A549 (cell line): ENCODE measurements at regions not wholly inside any gene's neighbourhood (a gene's known extent, or its start where the extent isn't known, plus 50 kb on each side); places are given as distances from the start of the nearest gene placed in this dataset.

Experiments
- ATAC-seq, 2 experiments: fragments of 200-7000 bp in 1 of 2; fragments of >200 bp in 1 of 2; cut with Nextera tagmentation in 1 of 2; cut with Tn5 transposase in 1 of 2; 3 replicates each; pipeline versions ENCODE4 v1.8.0 to v1.9.1; 2018 to 2020; ENCODE audit warnings: mild to moderate bottlenecking in 1 of 2, moderate library complexity in 1 of 2
- CTCF ChIA-PET: fragments of 300-600 bp; sonication (Branson Sonifier 250); formaldehyde crosslinking; extraction: SDS; loops from one replicate; lab custom pipeline; 2021; ENCODE audit warnings: antibody characterized with exemption, inconsistent platforms; lab: Yijun Ruan, JAX
- POLR2A ChIA-PET: fragments of 350-600 bp; formaldehyde crosslinking; extraction: SDS; loops from one replicate; lab custom pipeline; 2021; ENCODE audit warnings: antibody characterized with exemption, inconsistent platforms; lab: Yijun Ruan, JAX
- DNase-seq, 2 experiments: peaks; one replicate each; pipeline versions ENCODE4 v3.0.0 to v3.0.0-alpha.2; 2011 to 2016; ENCODE audit warnings: low read depth in 1 of 2, low spot score in 1 of 2
- FAIRE-seq: peaks from 2 replicates; lab custom pipeline; 2011; peaks lifted over from hg19 to GRCh38; lab: Jason Lieb, UNC
- H3K27ac ChIP-seq, 2 experiments: fragments of >200 bp; sonication (Bioruptor Twin); formaldehyde crosslinking; 3 replicates each; pipeline ENCODE4 v1.5.1; 2016 to 2017
- H3K4me1 ChIP-seq: fragments of >200 bp; sonication (Bioruptor Twin); formaldehyde crosslinking; 3 replicates; pipeline ENCODE4 v1.6.1; 2016
- H3K4me2 ChIP-seq: fragments of >200 bp; sonication (Bioruptor Twin); formaldehyde crosslinking; 3 replicates; pipeline ENCODE4 v1.6.1; 2016
- H3K4me3 ChIP-seq: fragments of >200 bp; sonication (Bioruptor Twin); formaldehyde crosslinking; 3 replicates; pipeline ENCODE4 v1.5.1; 2016
- H3K9me3 ChIP-seq: fragments of >200 bp; sonication (Bioruptor Twin); formaldehyde crosslinking; 3 replicates; pipeline ENCODE4 v1.6.1; 2016
- CEBPB ChIP-seq, 2 experiments: fragments of >200 bp in 1 of 2; sonication (Bioruptor Twin) in 1 of 2; formaldehyde crosslinking in 1 of 2; IDR thresholded peaks; 2 replicates each; pipeline ENCODE4 v1.6.1; 2012 to 2016
- EHF ChIP-seq: fragments of 250-450 bp; sonication (Bioruptor Pico); IDR thresholded peaks from 2 replicates; pipeline ENCODE4 v1.5.0; 2020; ENCODE audit warnings: mild to moderate bottlenecking
- EHMT2 ChIP-seq: fragments of 200-600 bp; sonication (generic); IDR thresholded peaks from 2 replicates; pipeline ENCODE4 v1.6.1; 2016; ENCODE audit warnings: antibody characterized with exemption, low read depth, mild to moderate bottlenecking, moderate library complexity
- ELK1 ChIP-seq: fragments of 150-350 bp; IDR thresholded peaks from 2 replicates; pipeline ENCODE4 v1.6.1; 2014; ENCODE audit warnings: low read depth, mild to moderate bottlenecking, low read length
- FOSB ChIP-seq: fragments of 250-450 bp; sonication (Bioruptor Pico); IDR thresholded peaks from 2 replicates; pipeline ENCODE4 v1.5.0; 2020; ENCODE audit warnings: mild to moderate bottlenecking, moderate library complexity
- FOSL2 ChIP-seq, 2 experiments: fragments of 450-650 bp in 1 of 2; fragments of >200 bp in 1 of 2; sonication (Bioruptor Twin) in 1 of 2; formaldehyde crosslinking; IDR thresholded peaks; 2 replicates each; pipeline versions ENCODE4 v1.5.0 to v1.6.1; 2016 to 2020; ENCODE audit warnings: mild to moderate bottlenecking in 1 of 2, moderate library complexity in 1 of 2
- FOXS1 ChIP-seq: fragments of 250-450 bp; sonication (Bioruptor Pico); IDR thresholded peaks from 2 replicates; pipeline ENCODE4 v1.5.0; 2020; ENCODE audit warnings: mild to moderate bottlenecking, moderate library complexity
- HDAC2 ChIP-seq: fragments of 200-600 bp; sonication (generic); IDR thresholded peaks from 2 replicates; pipeline ENCODE4 v1.6.1; 2016
- HOXA7 ChIP-seq: fragments of 250-450 bp; sonication (Bioruptor Pico); IDR thresholded peaks from 2 replicates; pipeline ENCODE4 v1.5.0; 2020; ENCODE audit warnings: mild to moderate bottlenecking, moderate library complexity
- KDM1A ChIP-seq: fragments of 200-600 bp; sonication (generic); IDR thresholded peaks from 2 replicates; pipeline ENCODE4 v1.6.1; 2016; ENCODE audit warnings: low read depth, mild to moderate bottlenecking
- MAX ChIP-seq: IDR thresholded peaks from 2 replicates; pipeline ENCODE4 v1.6.1; 2012
- NPAS2 ChIP-seq: fragments of 250-450 bp; sonication (Bioruptor Pico); IDR thresholded peaks from 2 replicates; pipeline ENCODE4 v1.8.0; 2022; ENCODE audit warnings: mild to moderate bottlenecking, moderate library complexity, borderline replicate concordance
- NR3C1 ChIP-seq: fragments of >200 bp; sonication (Bioruptor Twin); formaldehyde crosslinking; IDR thresholded peaks from 3 replicates; pipeline ENCODE4 v1.6.1; 2017
- RFX5 ChIP-seq: fragments of 450-650 bp; IDR thresholded peaks from 2 replicates; pipeline ENCODE4 v1.7.1; 2014; ENCODE audit warnings: antibody characterized with exemption, mild to moderate bottlenecking, moderate library complexity
- RNF2 ChIP-seq: fragments of 200-600 bp; sonication (generic); IDR thresholded peaks from 2 replicates; pipeline ENCODE4 v1.6.1; 2016; ENCODE audit warnings: low read depth, mild to moderate bottlenecking, antibody characterized with exemption, moderate library complexity, borderline replicate concordance
- SMC3 ChIP-seq: fragments of >200 bp; sonication (Bioruptor Twin); formaldehyde crosslinking; IDR thresholded peaks from 3 replicates; pipeline ENCODE4 v1.6.1; 2018; ENCODE audit warnings: inconsistent platforms
- SREBF2 ChIP-seq: fragments of 450-650 bp; IDR thresholded peaks from 2 replicates; pipeline ENCODE4 v1.6.1; 2014; ENCODE audit warnings: mild to moderate bottlenecking, moderate library complexity
- USF2 ChIP-seq: fragments of 450-650 bp; IDR thresholded peaks from 2 replicates; pipeline ENCODE4 v1.6.1; 2014; ENCODE audit warnings: antibody characterized with exemption
- ZFP36 ChIP-seq: fragments of 450-650 bp; IDR thresholded peaks from 2 replicates; pipeline ENCODE4 v1.6.1; 2014; ENCODE audit warnings: borderline replicate concordance; ENCODE audit not compliant: partially characterized antibody
- WGBS: methylation state at CpG from one replicate; pipeline ENCODE4 v1.1.6; 2017; ENCODE audit errors: missing lambda C conversion rate; 5-methylcytosine and 5-hydroxymethylcytosine counted together

- ChIA-PET POLR2A (no interaction called here), CTCF (interaction anchor here (1.0 to 7.7 kb wide), 7 partner anchors 12 to 528 kb away, joined by 3 to 71 read pairs (median 8); no protein-coding TSS in a partner anchor)
- Histone ChIP-seq H3K4me3 (no peak overlapping the region), H3K9me3 (no peaks in the 10 kb centered on the region), H3K4me1 (no peaks in the 10 kb centered on the region)
- 72% methylated on average over 11 of the region's 11 CpGs for WGBS
- FAIRE-seq: no peak
- no peak for DNase-seq
- ATAC-seq: peak; percentile 16 to 23; a peak in 2 of 6 replicates
- TF ChIP-seq SREBF2 (no peak), RNF2 (no peak), MAX (no peak), FOSL2 (IDR thresholded peaks at IDR 0.05) (no peak), FOSL2 (CRISPR knock-in tag; IDR thresholded peaks at IDR 0.05) (no peak), NPAS2 (CRISPR knock-in tag) (no peak), SMC3 (no peak), KDM1A (no peak), ZFP36 (no peak), NR3C1 (no peak), EHMT2 (no peak), HDAC2 (no peak), ELK1 (no peak), FOSB (CRISPR knock-in tag) (no peak), FOXS1 (CRISPR knock-in tag) (no peak), HOXA7 (CRISPR knock-in tag) (no peak), EHF (CRISPR knock-in tag) (no peak), CEBPB (IDR thresholded peaks at IDR 0.05) (no peak), RFX5 (no peak)
- TF ChIP-seq, all 56 proteins: peak for 0
- no peak overlapping the region for H3K4me2 ChIP-seq
- 0 out of 6 replicates have a peak overlapping the region, but pooled peaks of 1 of the 2 experiments have one; percentile 20 for H3K27ac ChIP-seq
Observed at GRCh38 chr2:42957109-42957860, 164.9 kb upstream of the HAAO start.

GRCh38 chr2:42954227-42954962 is 162.0 kb upstream of the HAAO start:
- WGBS: 77% methylated on average over 13 of the region's 13 CpGs
- ATAC-seq: no peak
- no peak overlapping the region for H3K4me2 ChIP-seq
- no peak for TF ChIP-seq SMC3
- no peak for TF ChIP-seq USF2
- TF ChIP-seq ZFP36: no peak
- TF ChIP-seq MAX: no peak
- TF ChIP-seq, all 56 proteins: peak for 0
- H3K4me1 ChIP-seq: no peaks in the 10 kb centered on the region
- no peak for FAIRE-seq
- ChIA-PET POLR2A (interaction anchor here (0.8 kb wide), 1 partner anchor 273 kb away, joined by 6 read pairs; the partner anchor contains the start of gene ZFP36L2), CTCF (interaction anchor here (0.6 to 7.7 kb wide), 11 partner anchors 9 to 530 kb away, joined by 3 to 71 read pairs (median 6); no protein-coding TSS in a partner anchor)
- DNase-seq: no peak
- no peaks in the 10 kb centered on the region for H3K9me3 ChIP-seq
- no peak overlapping the region for H3K4me3 ChIP-seq
- H3K27ac ChIP-seq: no peak overlapping the region
